ENCODE measurements at regions not wholly inside any gene's neighbourhood (a gene's known extent, or its start where the extent isn't known, plus 50 kb on each side); places are given as distances from the start of the nearest gene placed in this dataset.

DNA sequence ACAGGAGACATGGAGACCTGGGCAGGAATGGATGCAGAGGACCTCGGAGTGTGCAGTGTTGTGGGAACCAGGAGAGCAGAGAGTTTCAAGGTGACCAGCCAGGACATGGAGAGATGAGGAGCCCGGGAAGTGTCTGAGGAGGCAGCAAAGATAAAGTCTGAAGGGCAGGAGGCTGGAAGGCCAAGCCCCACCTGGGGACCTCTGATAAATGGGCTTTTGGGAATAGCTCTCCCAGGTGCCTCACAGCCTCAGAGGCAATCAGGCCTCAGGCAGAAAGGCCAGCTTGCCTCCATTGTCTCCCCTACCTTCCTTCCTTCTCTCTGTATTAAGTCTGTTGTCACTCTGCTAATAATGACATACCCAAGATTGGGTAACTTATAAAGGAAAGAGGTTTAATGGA, 97.5 kb upstream of the TPM1 start:
- DNase-seq (ENCODE audit: low spot score): no peak

DNA sequence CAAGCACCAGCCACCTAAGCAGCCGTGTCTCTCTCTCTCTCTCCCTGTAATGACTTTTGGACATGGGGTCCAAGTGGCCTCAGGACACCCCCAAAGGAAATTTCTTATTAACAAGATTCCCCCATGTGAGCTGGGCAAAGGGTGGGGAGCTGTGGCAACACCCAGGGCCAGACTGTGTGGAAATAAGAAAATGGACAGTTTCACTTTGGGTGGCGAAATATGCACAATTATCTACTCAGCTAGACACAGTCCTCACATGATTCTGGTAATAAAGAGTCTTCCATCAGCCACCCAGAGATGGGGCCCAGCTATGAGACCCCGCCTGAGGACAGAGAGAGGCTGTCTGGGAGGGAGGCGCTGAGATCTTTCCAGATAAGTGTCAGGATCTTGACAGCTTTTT, 96.8 kb upstream of the TPM1 start:
- DNase-seq (ENCODE audit: low spot score): no peak

DNA sequence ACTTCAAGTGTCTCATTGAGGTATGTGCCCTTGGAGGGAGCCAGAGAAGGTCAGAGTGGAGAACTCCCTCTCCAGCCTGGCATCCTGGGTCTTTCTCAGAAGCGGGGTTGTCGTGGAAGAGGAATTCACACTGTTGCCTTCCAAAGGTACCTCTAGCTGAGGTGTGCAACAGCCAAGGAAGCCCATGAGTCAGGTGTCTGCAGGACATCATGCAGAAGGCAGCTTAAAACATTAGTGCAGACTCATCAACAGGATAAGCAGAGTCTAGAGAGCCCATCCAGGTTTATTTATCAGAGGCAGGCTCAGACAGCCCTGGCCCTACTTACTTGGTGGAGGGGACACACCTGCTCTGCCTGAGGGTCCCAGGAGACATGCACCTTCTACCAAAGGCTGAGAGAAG, 95.6 kb upstream of the TPM1 start:
- no peak for DNase-seq (ENCODE audit: low spot score)

DNA sequence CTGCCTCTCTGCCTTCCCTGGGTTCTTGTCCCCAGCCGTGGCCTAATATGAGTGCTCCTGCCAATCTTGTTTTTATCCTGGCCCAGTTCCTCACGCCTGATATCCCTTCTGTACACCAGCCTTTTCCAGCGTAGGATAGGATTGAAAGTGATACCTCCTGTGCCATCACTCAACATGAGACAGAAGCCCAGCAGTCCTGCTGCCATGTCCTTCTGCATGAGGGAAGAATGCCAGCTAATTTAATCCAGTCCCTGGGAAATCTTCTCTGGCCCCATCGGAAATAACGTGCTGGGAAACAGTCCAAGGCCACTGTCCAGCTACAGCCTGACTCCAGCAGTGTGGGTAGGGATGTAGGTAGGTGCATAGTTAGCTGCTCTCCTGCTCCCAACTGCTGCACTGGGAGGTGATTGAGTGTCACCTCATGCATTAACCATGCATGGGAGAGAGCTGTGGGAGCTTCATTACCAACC, 92.0 kb upstream of the TPM1 start:
- no peak for DNase-seq (ENCODE audit: low spot score)

DNA sequence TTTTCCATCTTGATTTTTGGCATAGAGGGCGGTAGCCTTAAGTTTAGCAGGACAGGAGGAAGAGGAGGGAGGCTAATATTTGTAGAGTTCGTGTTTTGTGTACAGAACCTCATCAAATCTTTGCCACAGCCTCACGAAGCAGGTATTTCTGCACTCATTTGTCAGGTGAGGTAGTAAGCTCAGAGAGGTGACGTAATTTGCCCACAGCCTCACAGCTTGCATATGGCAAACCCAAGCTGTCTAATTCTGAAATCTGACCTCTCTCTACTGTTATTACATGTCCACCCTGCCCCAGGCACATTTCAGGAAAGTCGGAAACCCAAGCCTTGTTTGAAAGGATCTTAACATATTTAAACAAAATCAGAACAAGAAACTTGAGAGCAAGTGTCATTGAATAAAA, 91.1 kb upstream of the TPM1 start:
- DNase-seq (ENCODE audit: low spot score): no peak

DNA sequence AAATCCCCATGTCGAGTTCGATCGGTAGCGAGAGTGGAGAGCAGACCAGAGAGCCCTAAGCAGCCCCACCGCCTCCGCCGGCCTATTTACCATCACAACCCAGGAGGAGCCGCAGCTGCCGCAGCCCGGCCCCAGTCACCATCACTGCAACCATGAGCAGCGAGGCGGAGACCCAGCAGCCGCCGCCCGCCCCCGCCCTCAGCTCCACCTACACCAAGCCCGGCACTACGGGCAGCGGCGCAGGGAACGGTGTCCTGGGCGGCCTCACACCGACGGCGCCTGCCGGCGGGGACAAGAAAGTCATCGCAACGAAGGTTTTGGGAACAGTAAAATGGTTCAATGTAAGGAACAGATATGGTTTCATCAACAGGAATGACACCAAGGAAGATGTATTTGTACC, 89.5 kb upstream of the TPM1 start:
- no peak for DNase-seq (ENCODE audit: low spot score)

DNA sequence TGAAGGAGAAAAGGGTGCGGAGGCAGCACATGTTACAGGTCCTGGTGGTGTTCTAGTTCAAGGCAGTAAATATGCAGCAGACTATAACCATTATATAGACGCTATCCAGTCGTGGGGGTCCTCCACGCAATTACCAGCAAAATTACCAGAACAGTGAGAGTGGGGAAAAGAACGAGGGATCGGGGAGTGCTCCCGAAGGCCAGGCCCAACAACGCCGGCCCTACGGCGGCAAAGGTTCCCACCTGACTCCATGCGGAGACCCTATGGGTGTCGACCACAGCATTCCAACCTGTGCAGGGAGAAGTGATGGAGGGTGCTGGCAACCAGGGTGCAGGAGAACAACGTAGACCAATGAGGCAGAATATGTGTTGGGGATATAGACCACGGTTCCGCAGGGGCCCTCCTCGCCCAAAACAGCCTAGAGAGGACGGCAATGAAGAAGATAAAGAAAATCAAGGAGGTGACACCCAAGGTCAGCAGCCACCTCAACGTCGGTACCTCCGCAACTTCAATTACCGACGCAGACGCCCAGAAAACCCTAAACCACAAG, 89.0 kb upstream of the TPM1 start:
- no peak for DNase-seq (ENCODE audit: low spot score)

DNA sequence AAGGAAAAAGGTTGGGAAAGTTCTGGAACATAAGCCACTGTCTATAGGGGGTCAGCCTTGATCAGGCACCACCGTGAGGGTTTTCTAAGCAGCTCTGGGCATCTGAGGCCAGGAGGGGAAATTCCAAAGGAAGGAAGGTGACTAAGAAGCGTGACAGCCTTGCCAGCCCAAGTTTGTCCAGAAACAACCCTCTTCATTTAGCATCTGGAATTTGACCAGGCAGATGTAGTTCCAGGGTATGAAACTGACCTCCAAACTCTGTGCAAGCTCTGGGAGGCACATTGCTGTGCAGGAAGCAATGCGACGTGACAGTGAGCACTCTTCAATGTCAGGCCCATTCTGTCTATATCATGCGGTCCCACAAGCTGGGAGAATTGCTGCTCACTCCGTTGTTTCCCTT, 85.4 kb upstream of the TPM1 start:
- DNase-seq (ENCODE audit: low spot score): no peak

DNA sequence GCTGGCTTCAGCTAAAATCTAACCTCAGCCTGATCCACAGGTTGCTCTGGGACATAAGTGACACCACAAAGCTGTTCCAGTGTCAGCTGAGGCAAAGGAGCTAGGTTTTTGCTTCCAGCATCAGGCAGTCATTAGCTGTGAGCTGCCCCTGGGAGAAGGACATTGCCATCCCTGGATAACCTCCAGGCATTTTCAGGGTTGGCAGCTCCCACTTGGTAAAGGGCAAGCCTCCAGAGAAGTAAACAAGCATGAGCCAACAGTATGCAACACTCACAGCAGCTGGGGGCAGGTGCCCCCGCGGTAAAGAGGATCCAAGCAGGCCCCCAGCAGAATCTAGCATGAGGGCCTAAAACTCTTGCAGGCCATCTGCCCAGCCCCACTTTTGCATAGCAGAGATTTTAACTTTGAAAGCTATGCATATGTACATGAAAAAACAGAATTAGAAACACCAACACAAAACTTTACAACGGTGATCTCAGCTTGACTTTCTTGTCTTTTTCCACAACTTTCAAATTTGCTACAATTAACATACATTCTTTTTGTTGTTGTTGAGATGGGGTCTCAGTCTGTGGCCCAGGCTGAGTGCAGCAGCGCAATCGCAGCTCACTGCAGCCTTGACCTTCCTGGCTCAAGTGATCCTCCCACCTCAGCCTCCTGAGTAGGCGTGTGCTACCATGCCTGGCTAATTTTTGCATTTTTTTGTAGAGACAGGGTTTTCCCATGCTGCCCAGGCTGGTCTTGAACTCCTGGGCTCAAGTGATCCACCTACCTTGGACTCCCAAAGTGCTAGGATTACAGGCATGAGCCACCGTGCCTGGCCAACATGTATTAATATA, 83.8 kb upstream of the TPM1 start:
- DNase-seq (ENCODE audit: low spot score): no peak

DNA sequence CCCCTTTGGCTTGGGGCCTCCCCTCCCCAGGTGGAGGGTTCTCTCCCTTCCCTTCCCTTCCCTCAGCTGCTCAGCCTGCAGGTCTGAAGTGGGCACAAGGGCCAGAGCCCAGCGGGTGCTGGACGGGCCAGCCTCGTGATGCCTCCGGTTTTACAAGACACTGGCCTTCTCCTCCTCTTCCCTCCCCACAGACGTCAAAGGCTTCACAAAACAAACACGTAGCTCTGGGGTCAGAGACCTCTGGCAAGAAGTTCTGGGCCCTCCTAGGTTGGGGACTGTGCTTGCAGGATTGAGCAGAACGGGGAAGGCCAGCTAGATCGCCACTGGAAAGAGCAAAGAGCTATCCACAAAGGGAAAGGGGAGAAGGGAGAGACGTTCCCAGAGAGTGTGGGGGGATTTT, 81.4 kb upstream of the TPM1 start:
- DNase-seq (ENCODE audit: low spot score): no peak

DNA sequence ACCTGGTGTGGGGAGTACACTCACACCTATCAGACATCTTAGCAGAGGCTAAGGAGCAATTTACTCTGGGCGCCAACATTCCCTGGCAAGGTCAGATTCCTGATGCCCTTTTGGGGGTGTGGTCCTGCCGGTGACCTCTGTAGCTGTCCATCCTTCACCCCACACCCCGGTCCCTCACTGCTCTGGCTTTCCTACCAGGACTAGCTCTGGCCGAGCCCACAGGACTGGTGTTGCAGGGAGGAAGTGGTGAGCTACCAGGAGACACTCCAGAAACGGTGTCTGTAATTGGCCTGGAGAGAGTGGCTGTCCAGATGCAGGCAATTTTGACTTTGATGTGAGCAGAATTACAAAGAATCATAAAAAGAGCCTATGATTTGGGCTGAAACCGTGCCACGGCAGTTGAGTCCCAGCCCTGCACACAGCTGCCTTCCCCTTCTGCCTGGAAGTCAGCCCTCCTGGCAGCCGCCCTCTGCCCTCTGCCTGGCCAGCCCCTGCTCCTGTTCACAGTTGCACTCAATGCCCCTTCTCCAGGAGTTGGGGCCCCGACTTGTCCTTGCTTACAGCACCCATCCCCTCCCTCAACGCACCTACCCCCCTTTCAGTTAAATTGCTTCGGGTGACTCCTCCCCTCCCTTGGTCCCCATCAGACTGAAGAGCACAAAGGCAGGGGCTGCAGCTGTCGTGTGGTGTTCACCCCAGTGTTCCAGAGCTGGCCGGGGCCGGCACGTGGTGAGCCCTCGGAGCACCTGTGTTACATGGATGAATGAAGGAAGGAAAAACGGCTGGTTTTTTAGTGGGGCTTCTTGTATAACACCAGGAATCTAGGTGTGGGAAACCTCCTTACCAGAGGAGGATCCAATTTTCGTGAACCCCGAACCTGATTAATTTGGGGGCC, 80.2 kb upstream of the TPM1 start:
- DNase-seq (ENCODE audit: low spot score): no peak

DNA sequence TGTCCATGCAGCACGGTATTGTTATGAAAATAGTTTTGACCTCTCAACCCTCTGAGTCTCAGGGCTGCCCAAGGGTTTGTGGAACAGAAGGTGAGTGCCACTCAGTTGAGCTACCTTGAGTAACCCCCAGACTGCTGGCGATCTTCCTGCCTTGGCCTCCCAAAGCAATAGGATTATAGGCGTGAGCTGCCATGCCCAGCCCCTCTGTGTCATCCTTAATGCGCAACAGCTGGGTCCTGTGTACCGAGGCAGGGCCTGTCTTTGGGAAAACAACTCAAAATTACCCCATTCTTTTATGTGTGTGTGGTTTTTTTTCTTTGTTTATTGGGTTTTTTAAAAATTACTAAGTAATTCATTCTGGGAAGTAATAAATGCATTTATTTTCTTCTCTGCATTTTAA, 78.3 kb upstream of the TPM1 start:
- DNase-seq (ENCODE audit: low spot score): no peak

DNA sequence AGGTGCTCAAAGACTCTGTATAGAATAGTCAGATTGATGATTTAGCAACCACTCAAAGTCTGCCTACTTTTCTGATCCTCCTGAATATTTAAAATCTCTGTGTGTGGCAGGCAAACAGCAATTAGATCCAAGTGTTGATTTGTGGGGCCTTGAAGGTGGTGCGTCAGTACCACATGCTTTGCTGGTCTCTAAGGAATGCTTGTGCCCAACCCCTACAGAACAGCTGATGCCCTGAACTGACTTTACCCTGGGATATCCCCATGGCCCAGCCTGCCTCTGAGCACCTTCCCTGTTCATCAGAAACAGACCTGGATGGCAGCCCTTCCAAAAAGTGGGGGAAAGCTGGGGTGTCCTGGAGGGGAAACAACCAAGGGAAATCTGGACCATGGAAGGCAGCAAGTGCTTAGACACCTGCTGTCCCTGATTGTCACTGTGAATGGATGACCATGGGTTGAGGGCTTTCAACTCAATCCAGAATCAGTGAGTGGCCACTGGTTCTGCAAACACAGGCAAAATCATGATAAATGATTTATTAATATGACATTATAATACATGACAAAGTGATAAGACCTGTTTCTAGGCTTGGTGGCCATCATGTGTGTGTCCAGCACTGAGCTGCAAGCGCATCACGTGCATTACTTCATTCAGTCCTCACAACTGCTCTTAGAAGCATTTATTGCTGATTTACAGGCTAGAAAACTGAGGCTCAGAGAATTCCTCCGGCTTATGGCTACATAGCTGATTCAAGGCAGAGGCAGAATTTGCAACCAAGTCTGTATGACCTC, 76.1 kb upstream of the TPM1 start:
- no peak for DNase-seq (ENCODE audit: low spot score)

DNA sequence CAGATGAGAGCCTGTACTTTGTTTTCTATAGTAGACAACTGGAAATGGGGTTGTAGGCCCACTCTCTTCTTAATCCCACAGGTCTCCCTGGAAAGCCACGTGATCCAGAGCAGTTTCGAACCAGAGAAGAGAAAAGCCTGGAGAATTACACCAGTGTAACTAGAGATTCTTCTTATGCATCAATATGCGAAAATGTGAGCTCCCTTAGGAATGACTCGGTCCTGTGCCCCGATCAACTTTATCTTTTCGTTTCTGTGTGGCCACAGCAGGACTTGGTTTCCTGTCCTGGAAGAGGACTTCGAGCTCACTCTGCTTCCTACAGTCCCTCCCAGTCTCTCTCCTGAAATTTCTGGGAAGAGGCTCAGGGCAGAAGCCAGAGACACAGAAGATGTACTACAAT, 73.8 kb upstream of the TPM1 start:
- DNase-seq (ENCODE audit: low spot score): no peak

DNA sequence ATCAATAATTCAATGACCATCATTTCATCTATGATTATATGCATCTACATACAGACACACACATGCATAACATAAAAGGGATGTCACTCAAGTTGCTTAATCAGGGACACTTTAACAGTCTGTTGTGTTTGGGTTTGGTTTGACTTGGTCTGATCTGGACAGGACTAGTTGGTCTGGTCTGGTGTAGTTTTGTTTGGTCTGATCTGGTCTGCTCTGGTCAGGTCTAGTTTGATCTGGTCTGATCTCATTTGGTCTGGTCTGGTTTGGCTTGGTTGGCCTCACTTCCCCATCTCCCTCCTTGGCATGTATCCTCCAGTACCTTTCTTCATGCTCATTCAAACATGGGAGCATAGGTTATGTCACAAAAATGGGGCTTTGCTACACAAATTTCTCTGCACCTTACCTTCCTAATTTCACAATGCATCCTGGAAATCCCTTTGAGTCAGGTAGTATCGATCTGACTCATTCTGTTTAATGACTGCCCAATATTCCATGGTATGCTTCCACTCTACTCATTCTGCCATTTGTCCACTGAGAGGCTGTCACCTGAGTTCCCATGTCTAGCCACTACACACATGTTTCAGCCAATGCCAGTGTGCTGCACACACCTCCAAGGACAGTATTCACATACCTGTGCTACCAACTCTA, 73.0 kb upstream of the TPM1 start:
- DNase-seq (ENCODE audit: low spot score): no peak

DNA sequence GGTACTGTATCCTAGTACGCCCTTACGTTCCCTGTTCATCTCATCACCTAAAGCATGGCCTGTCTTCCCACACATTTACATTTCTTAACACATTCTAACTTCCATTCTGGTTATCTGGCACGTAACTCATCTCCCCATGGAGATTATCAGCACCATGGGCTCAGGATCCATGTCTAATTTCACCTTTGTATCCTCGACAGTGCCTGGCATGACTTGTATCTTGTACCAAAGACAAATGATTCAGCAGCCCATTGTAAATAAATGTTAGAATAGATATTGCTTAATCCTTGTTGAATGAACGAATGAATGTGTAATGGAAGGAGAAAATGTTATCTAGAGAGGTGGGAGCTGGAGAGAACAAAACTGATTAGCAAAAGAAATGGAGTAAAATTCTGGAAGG, 69.7 kb upstream of the TPM1 start:
- DNase-seq (ENCODE audit: low spot score): no peak

DNA sequence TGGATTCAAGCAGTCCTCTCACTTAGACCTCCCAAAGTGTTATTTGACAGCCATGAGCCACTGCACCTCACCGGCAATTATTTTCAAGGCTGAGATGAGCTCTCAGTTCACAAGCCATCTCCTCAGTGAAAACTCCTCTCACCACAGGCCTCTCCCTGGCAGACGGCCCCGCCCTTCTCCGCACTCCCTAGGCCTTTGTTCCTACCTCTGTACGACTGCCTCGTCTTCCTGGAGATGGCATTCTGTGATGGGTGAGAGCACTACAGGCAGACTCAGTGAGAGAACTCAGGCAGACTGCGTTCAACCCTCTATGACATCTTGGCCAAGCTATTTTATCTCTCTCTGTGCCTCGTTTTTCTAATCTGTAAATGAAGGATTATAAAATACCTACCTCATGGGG, 67.0 kb upstream of the TPM1 start:
- no peak for DNase-seq (ENCODE audit: low spot score)

DNA sequence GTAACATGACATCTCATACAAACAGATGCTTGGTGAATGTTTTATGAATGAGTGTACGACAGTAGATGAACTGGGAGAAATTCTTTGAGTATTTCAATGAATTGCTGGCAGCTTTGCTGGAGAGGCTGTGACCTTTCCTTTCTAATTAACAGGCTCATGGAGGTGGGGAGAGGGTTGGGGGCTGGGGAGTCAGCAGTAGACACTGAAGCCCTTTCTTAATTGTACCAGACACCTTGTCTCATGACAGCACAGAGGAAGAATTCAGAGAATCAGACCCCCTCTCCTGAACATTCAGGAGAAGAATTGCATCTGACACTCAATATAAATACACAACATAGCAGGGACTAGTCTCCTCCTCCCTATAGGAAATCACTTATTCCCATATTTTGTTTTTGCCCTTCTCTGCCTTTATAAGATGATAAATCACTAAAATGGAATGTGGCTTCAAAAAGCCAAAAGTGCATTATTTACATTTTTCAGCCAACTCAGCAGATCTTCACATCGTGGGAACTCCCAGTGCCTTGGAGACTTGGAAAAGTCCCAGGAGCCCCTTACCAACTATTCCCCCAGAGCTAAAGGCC, 66.2 kb upstream of the TPM1 start:
- no peak for DNase-seq (ENCODE audit: low spot score)

DNA sequence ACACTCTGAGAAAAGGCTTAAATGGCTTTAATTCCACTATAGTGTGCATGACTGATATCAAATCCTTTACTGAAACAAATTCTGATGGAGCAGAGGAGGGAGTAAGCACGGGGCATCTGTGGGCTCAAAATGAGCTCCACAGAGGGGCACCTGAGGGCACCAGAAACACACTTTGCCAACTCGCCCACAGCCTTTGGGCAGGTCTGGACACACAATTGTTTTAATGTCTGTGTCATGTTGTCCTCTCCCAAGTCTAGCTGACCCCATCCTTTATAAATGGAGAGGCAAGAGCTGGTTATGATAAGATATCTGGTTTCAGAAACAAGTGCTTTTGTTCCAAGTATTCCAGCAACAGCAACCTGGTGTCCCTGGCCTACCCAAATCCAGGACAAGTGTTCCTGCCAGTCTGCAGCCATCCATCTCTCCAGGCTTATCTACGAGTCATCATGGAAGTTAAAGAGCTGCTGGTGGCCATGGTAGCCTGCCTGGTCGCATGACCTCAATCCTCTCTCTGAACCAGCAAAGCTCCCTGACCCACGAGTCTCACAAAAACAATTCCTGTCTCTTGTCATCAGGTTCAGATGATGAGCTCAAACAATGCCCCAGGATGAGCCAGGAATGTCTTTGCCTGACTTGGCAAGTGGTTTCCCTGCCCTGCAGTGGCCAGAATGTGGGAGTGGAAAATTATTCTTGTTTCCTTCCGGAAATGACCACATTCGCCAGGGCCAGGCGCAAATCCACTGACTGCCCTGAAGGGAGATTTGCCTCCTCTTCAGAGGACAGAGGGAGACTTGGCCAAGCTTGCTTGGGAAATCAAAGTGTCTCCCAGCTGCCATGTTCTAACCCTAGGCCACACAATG, 64.4 kb upstream of the TPM1 start:
- no peak for DNase-seq (ENCODE audit: low spot score)

DNA sequence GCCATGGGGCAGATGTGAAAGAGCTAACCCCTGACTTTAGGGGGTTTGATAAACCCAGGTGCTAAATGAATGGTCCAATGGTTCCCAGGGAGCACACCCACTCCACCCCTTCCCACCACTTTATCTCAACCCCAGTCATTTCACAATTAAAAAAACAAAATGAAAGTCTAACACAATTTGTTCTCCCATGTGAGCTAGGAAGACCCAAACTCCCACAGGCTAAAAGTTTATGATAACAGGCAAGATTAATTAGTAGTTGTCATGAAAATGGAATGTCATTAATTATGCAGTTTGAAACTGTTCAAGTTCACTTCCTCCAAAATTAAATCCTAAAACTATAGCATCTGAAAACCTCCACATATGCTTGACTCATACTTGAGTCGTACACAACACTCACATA, 63.3 kb upstream of the TPM1 start:
- no peak for DNase-seq (ENCODE audit: low spot score)
